T-helper 17 cell (primary cell): ENCODE measurements at regions not wholly inside any gene's neighbourhood (a gene's known extent, or its start where the extent isn't known, plus 50 kb on each side); places are given as distances from the start of the nearest gene placed in this dataset.
"Not testable (repeated sequence)": the region's sequence is repeated elsewhere in the genome, so short reads cannot be mapped to it uniquely, and the experiment has no call there.

ENCODE experiments used
- ATAC-seq: fragments of 150-1000 bp; cut with Tn5 transposase; 2 replicates; pipeline ENCODE4 v1.10.0; 2021; ENCODE audit warnings: mild to moderate bottlenecking, moderate library complexity
- DNase-seq, 3 donors: peaks; one replicate each; pipeline versions ENCODE4 v3.0.0 to v3.0.0-alpha.2; 2020 to 2021
- H3K9me3 ChIP-seq: one replicate; pipeline ENCODE4 v1.7.0; 2013; ENCODE audit warnings: low read length, mild to moderate bottlenecking; ENCODE audit not compliant: control insufficient read depth, poor library complexity, severe bottlenecking
- H3K27ac Mint-ChIP-seq: one replicate; pipeline ENCODE4 v1.8.0; 2022; ENCODE audit warnings: mild to moderate bottlenecking, moderate library complexity, mixed read lengths
- H3K27me3 Mint-ChIP-seq: one replicate; pipeline ENCODE4 v1.8.0; 2022; ENCODE audit warnings: mixed read lengths
- H3K36me3 Mint-ChIP-seq: one replicate; pipeline ENCODE4 v1.8.0; 2022; ENCODE audit warnings: low read depth, mixed read lengths
- H3K4me1 Mint-ChIP-seq: one replicate; pipeline ENCODE4 v1.8.0; 2022; ENCODE audit warnings: mild to moderate bottlenecking, mixed read lengths
- H3K4me3 Mint-ChIP-seq: one replicate; pipeline ENCODE4 v1.8.0; 2022; ENCODE audit warnings: mild to moderate bottlenecking, moderate library complexity, mixed read lengths

DNA sequence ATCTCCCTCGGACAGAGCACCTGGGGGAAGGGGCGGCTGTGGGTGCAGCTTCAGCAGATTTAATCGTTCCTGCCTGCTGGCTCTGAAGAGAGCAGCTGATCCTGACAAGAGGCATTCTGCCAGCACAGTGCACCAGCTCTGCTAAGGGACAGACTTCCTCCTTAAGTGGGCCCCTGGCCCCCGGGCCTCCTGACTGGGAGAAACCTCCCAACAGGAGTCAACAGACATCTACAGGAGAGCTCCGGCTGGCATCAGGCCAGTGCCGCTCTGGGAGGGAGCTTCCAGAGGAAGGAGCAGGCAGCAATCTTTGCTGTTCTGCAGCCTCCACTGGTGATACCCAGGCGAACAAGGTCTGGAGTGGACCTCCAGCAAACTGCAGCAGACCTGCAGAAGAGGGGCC lies 84.9 kb upstream of the ATXN3L start:
- H3K4me3 Mint-ChIP-seq, H3K9me3 ChIP-seq: not testable (repeated sequence)

GRCh38 chrX:13404364-13404763 lies 84.5 kb upstream of the ATXN3L start:
- no peaks in the 10 kb centered on the region for H3K9me3 ChIP-seq
- no peak overlapping the region for H3K27ac Mint-ChIP-seq
- H3K4me1 Mint-ChIP-seq = no peaks in the 10 kb centered on the region
- H3K27me3 Mint-ChIP-seq = no peaks in the 10 kb centered on the region
- no peak for ATAC-seq
- H3K4me3 Mint-ChIP-seq = no peak overlapping the region
- H3K36me3 Mint-ChIP-seq = peaks cover 4% of the 10 kb centered on the region
- no peak for DNase-seq

More for the DNA sequence above, 84.9 kb upstream of the ATXN3L start:
- not testable (repeated sequence) for H3K4me1 Mint-ChIP-seq, H3K27me3 Mint-ChIP-seq, ATAC-seq, H3K36me3 Mint-ChIP-seq, H3K27ac Mint-ChIP-seq, DNase-seq

GRCh38 chrX:13401724-13402123 lies 81.9 kb upstream of the ATXN3L start:
- no peak overlapping the region for H3K27ac Mint-ChIP-seq
- no peak for DNase-seq
- H3K36me3 Mint-ChIP-seq = peaks cover under 1% of the 10 kb centered on the region
- H3K9me3 ChIP-seq = no peaks in the 10 kb centered on the region
- no peaks in the 10 kb centered on the region for H3K27me3 Mint-ChIP-seq
- H3K4me3 Mint-ChIP-seq = no peak overlapping the region
- no peak for ATAC-seq
- H3K4me1 Mint-ChIP-seq = no peaks in the 10 kb centered on the region

DNA sequence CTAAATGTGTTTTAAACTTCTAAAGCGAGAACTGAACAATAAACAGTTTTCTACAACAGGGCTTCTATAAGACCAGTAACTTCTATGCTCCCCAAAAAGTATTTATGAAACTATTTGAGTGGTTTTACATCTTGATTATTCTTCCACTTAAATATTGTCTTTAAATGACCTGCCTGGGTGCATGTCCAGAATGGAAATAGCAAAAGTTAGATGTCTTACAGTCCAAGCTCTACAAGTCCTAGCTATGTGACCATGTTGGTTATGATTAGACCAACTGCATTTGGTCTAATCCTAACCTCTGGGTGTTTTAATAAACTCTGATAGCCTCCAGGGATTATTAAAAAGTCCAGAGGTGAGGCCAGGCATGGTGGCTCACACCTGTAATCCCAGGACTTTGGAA lies 79.0 kb upstream of the ATXN3L start:
- Mint-ChIP-seq H3K27me3 (no peaks in the 10 kb centered on the region), H3K36me3 (no peaks in the 10 kb centered on the region), H3K4me3 (no peak overlapping the region), H3K27ac (no peak overlapping the region), H3K4me1 (no peaks in the 10 kb centered on the region)
- DNase-seq = no peak
- no peaks in the 10 kb centered on the region for H3K9me3 ChIP-seq
- ATAC-seq = no peak

GRCh38 chrX:13397878-13398818 lies 78.3 kb upstream of the ATXN3L start:
- ATAC-seq = no peak
- Mint-ChIP-seq H3K4me3 (no peak overlapping the region), H3K4me1 (no peaks in the 10 kb centered on the region)

GRCh38 chrX:13396924-13397323 lies 77.1 kb upstream of the ATXN3L start:
- H3K27ac Mint-ChIP-seq = no peak overlapping the region
- DNase-seq (no peak), ATAC-seq (no peak)
- no peaks in the 10 kb centered on the region for H3K36me3 Mint-ChIP-seq
- H3K4me1 Mint-ChIP-seq = no peaks in the 10 kb centered on the region
- no peaks in the 10 kb centered on the region for H3K27me3 Mint-ChIP-seq
- H3K9me3 ChIP-seq = no peaks in the 10 kb centered on the region
- no peak overlapping the region for H3K4me3 Mint-ChIP-seq

More at GRCh38 chrX:13397878-13398818, 78.3 kb upstream of the ATXN3L start:
- Mint-ChIP-seq H3K36me3 (no peaks in the 10 kb centered on the region), H3K27ac (no peak overlapping the region), H3K27me3 (no peaks in the 10 kb centered on the region)
- no peaks in the 10 kb centered on the region for H3K9me3 ChIP-seq
- no peak for DNase-seq

DNA sequence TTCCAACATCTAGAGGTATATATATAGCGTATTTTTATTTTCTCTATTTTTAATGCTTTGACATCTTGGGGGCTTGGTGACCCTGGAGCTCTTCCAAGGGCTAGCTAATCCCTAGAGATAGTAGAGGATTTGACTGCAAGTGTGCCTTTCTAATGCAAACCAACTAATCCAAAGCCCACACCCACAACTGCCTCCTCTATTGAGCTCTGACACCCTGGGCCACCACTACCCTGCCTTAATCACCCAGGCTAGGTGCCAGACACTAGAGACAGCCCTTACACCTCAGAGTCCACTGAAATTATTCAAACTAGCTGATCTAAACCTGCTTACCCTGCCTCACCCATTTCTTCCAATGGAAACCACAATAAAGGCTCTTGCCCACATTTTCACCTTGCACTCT lies 69.6 kb upstream of the ATXN3L start:
- DNase-seq (no peak), ATAC-seq (no peak)
- no peaks in the 10 kb centered on the region for H3K27me3 Mint-ChIP-seq
- H3K4me3 Mint-ChIP-seq = no peak overlapping the region
- no peak overlapping the region for H3K27ac Mint-ChIP-seq
- H3K4me1 Mint-ChIP-seq = no peaks in the 10 kb centered on the region
- H3K9me3 ChIP-seq = no peaks in the 10 kb centered on the region
- H3K36me3 Mint-ChIP-seq = no peaks in the 10 kb centered on the region

DNA sequence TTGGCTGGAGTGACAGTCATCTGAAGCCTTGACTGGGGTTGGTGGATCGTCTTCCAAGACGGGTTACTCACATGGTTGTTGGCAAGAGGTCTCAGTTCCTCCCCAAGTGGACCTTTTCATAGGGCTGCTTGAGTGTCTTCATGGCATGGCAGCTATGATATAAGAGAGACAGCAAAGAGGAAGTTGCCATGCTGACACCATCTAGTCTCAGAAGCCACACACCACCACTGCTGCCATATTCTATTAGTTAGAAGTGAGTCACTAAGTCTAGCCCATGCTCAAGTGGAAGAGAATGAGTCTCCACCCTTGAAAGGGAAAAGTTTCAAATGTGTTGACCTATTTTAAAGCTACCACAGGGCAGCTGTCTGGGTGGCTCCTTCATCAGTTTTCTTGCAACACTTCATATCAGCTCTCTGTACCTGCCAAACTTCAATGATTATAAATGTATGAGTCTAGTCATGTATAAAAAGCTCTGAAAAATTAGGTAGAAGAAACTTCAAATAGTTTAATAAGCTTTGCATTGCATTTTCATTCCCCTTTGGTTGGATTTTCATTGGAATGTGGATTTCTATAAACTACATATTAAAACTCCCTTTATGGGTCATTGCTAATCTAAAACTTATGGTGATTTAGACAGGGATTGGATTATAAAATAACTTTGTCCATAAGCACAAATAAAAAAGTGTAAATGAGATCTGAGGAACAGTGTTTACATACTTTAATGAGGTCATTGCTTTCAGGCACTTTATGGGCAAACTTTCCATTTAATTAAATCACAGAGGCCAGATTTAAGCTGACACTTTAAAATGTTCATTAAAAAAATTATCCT lies 68.0 kb upstream of the ATXN3L start:
- ATAC-seq = peak; percentile 28
- no peak for DNase-seq
- no peak overlapping the region for H3K27ac Mint-ChIP-seq

DNA sequence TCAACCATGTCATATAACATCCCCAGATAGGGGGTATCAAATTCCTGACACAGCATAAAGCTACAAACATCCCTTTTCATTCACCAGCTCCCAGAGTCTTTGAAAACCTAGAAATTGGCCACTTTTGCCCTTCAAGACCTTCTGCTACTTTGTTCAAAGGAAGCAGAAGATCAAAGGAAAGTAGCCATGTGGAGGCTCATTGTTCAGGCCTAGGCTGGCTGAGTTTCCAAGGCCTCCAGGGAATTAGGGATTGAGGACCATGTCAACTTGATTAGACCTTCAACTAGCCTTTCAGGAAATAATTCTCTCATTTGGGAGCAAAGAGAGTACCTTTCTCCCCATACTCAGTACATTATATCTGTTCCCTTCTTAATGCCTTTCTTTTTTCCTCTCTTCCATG lies 66.8 kb upstream of the ATXN3L start:
- DNase-seq (no peak), ATAC-seq (no peak)
- no peaks in the 10 kb centered on the region for H3K4me1 Mint-ChIP-seq
- H3K36me3 Mint-ChIP-seq = no peaks in the 10 kb centered on the region
- no peak overlapping the region for H3K4me3 Mint-ChIP-seq
- H3K27me3 Mint-ChIP-seq = no peaks in the 10 kb centered on the region
- H3K27ac Mint-ChIP-seq = no peak overlapping the region
- no peaks in the 10 kb centered on the region for H3K9me3 ChIP-seq

More for the DNA sequence above, 68.0 kb upstream of the ATXN3L start:
- Mint-ChIP-seq H3K4me1 (no peaks in the 10 kb centered on the region), H3K4me3 (no peak overlapping the region), H3K36me3 (no peaks in the 10 kb centered on the region), H3K27me3 (no peaks in the 10 kb centered on the region)
- no peaks in the 10 kb centered on the region for H3K9me3 ChIP-seq

DNA sequence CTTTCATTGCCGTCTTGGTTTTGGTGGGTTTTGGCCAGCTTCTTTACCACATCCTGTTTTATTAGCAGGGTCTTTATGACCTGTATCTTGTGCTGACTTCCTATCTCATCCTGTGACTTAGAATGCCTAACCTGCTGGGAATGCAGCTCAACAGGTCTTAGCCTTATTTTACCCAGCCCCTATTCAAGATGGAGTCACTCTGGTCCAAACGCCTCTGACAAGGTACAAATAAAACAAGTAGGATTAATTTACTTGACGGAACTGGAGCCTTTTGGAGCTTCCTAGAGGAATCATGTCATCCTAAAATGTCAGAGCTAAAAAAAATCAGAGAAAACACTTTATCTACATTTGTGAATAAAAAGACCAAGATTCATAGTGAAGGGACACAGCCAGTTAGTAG lies 66.2 kb upstream of the ATXN3L start:
- Mint-ChIP-seq H3K27me3 (no peaks in the 10 kb centered on the region), H3K4me1 (no peaks in the 10 kb centered on the region), H3K4me3 (no peak overlapping the region), H3K36me3 (no peaks in the 10 kb centered on the region), H3K27ac (no peak overlapping the region)
- ATAC-seq (no peak), DNase-seq (no peak)
- no peaks in the 10 kb centered on the region for H3K9me3 ChIP-seq

DNA sequence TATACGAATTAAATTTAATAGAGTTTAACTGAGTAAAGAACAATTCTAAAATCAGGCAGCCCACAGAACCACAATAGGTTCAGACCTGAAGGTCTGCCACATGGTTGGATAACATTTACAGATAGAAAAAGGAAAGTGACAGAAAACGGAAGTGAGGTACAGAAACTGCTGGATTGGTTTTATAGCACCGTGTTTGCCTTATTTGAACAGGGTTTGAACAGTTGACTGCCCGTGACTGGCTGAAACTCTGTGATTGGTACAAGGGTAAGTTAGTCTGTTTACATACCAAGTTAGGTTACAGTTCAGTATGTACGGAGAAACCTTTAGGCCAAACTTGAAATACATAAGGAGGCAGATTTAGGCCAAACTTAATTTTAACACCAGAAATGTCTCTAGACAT lies 64.1 kb upstream of the ATXN3L start:
- no peaks in the 10 kb centered on the region for H3K36me3 Mint-ChIP-seq
- H3K4me1 Mint-ChIP-seq = no peaks in the 10 kb centered on the region
- DNase-seq (no peak), ATAC-seq (no peak)
- H3K9me3 ChIP-seq = no peaks in the 10 kb centered on the region
- no peak overlapping the region for H3K4me3 Mint-ChIP-seq
- no peaks in the 10 kb centered on the region for H3K27me3 Mint-ChIP-seq
- no peak overlapping the region for H3K27ac Mint-ChIP-seq

DNA sequence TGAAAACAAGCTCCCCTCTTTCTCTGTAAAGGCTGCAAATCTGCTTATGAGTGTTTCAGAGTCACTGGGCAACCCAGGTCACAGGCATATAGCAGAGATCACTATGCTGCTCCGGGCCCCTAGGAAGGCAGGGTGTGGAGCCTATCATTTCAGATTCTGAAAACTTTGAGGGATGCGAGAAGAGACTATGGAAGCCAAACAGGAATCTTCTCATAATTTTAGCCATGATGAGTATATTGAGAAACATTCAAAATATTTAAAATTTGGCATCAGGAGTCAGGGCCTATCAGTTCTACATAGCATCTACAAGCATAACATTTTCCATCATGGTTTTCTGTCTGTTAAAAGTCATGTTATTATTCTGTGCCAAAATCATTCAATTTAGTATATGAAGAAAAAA lies 61.7 kb upstream of the ATXN3L start:
- H3K27ac Mint-ChIP-seq = no peak overlapping the region
- no peaks in the 10 kb centered on the region for H3K9me3 ChIP-seq
- no peak for DNase-seq
- no peak overlapping the region for H3K4me3 Mint-ChIP-seq
- no peaks in the 10 kb centered on the region for H3K27me3 Mint-ChIP-seq
- no peaks in the 10 kb centered on the region for H3K36me3 Mint-ChIP-seq
- H3K4me1 Mint-ChIP-seq = no peaks in the 10 kb centered on the region
- no peak for ATAC-seq

DNA sequence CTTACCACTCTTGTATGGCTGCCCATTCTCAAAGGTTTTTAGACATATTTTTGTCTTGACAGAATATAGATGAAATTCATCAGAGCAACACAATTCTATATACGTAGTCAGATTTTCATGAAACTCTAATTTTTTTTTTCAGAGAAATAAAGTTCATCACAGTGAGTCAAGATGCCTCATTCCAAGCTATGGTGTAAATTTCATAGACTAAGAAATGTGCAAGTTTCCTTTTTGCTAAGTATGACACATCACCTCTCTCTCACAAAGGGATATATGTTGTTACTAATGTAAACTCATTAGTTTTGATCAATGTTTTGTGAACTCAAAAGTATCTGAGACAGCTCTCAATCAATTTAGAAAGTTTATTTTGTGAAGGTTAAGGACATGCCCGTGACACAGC lies 60.4 kb upstream of the ATXN3L start:
- no peaks in the 10 kb centered on the region for H3K9me3 ChIP-seq
- no peak for ATAC-seq
- no peak overlapping the region for H3K4me3 Mint-ChIP-seq
- no peaks in the 10 kb centered on the region for H3K4me1 Mint-ChIP-seq
- H3K27me3 Mint-ChIP-seq = no peaks in the 10 kb centered on the region
- DNase-seq = no peak
- H3K36me3 Mint-ChIP-seq = no peaks in the 10 kb centered on the region
- no peak overlapping the region for H3K27ac Mint-ChIP-seq
